Gastroesophageal sphincter (tissue), 4 donors: ENCODE measurements at regions not wholly inside any gene's neighbourhood (a gene's known extent, or its start where the extent isn't known, plus 50 kb on each side); places are given as distances from the start of the nearest gene placed in this dataset.
A peak's percentile ranks its signal among the peaks of the same experiment; 100 is the strongest.

Source experiments
- ATAC-seq: fragments of 150-250 bp; one replicate; pipeline ENCODE4 v1.9.1; 2016; ENCODE audit warnings: mild to moderate bottlenecking, moderate library complexity
- H3K27ac ChIP-seq, 4 donors: fragments of 200-600 bp; sonication (generic) in 3 of 4; 1 replicate in 3 of 4; 2 replicates in 1 of 4; pipeline ENCODE4 v1.5.1; 2016 to 2019
- H3K27me3 ChIP-seq: fragments of 200-600 bp; sonication (generic); one replicate; pipeline ENCODE4 v1.5.1; 2019
- H3K36me3 ChIP-seq, 2 donors: fragments of 200-600 bp; sonication (generic); one replicate each; pipeline ENCODE4 v1.5.1; 2019; ENCODE audit warnings: control low read depth in 1 of 2
- H3K4me1 ChIP-seq, 3 donors: fragments of 200-600 bp; sonication (generic); 1 replicate in 2 of 3; 2 replicates in 1 of 3; pipeline ENCODE4 v1.5.1; 2016 to 2019; ENCODE audit warnings: control low read depth in 2 of 3
- H3K4me3 ChIP-seq, 2 donors: fragments of 200-600 bp; sonication (generic); one replicate each; pipeline ENCODE4 v1.5.1; 2019; ENCODE audit warnings: mild to moderate bottlenecking in 1 of 2, moderate library complexity in 1 of 2
- H3K9me3 ChIP-seq, 3 donors: fragments of 200-600 bp; sonication (generic); one replicate each; pipeline ENCODE4 v1.5.1; 2017 to 2019; ENCODE audit warnings: control low read depth in 2 of 3
- EP300 ChIP-seq: sonication (generic); formaldehyde crosslinking; IDR thresholded peaks from one replicate; pipeline ENCODE4 v1.6.1; 2017; ENCODE audit warnings: antibody characterized with exemption, mild to moderate bottlenecking
- POLR2A ChIP-seq, 2 donors: fragments of 450-650 bp; IDR thresholded peaks; one replicate each; pipeline ENCODE4 v1.6.1; 2017; ENCODE audit warnings: antibody characterized with exemption in 2 of 2, mild to moderate bottlenecking in 2 of 2, moderate library complexity in 1 of 2
- POLR2AphosphoS5 ChIP-seq: sonication (generic); formaldehyde crosslinking; IDR thresholded peaks from one replicate; pipeline ENCODE4 v1.6.1; 2017; ENCODE audit warnings: antibody characterized with exemption
- WGBS, 2 donors: methylation state at CpG; one replicate each; pipeline ENCODE4 v1.1.5; 2018; ENCODE audit warnings: low coverage in 1 of 2; 5-methylcytosine and 5-hydroxymethylcytosine counted together
- TF ChIP-seq, protein P1 (sequence below), 4 experiments: fragments of 200-600 bp in 2 of 4; fragments of 450-650 bp in 2 of 4; sonication (generic) in 1 of 4; IDR thresholded peaks; one replicate each; pipeline ENCODE4 v1.5.1; 2017 to 2019; ENCODE audit warnings: antibody characterized with exemption in 4 of 4, mild to moderate bottlenecking in 2 of 4, moderate library complexity in 2 of 4

- Histone ChIP-seq H3K4me1 (peaks cover 4 to 33% (median 21%) of the 10 kb centered on the region in 3 donors), H3K9me3 (peaks cover 0 to 17% (median 0%) of the 10 kb centered on the region in 3 donors), H3K36me3 (no peaks in the 10 kb centered on the region), H3K27me3 (no peaks in the 10 kb centered on the region), H3K27ac (peak overlapping the region; percentile 32 to 79 (median 70)), H3K4me3 (no peak overlapping the region)
- ATAC-seq = peak; percentile 81
- TF ChIP-seq EP300 (peak; percentile 33), POLR2A (IDR thresholded peaks at IDR 0.05) (no peak), POLR2AphosphoS5 (peak; percentile 91)
- TF ChIP-seq, protein P1, sequence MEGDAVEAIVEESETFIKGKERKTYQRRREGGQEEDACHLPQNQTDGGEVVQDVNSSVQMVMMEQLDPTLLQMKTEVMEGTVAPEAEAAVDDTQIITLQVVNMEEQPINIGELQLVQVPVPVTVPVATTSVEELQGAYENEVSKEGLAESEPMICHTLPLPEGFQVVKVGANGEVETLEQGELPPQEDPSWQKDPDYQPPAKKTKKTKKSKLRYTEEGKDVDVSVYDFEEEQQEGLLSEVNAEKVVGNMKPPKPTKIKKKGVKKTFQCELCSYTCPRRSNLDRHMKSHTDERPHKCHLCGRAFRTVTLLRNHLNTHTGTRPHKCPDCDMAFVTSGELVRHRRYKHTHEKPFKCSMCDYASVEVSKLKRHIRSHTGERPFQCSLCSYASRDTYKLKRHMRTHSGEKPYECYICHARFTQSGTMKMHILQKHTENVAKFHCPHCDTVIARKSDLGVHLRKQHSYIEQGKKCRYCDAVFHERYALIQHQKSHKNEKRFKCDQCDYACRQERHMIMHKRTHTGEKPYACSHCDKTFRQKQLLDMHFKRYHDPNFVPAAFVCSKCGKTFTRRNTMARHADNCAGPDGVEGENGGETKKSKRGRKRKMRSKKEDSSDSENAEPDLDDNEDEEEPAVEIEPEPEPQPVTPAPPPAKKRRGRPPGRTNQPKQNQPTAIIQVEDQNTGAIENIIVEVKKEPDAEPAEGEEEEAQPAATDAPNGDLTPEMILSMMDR (IDR thresholded peaks at IDR 0.05) = peak in 2 of 4 experiments; percentile 5 to 21
- WGBS, 2 donors = 25 to 75% methylated on average over 2 to 4 of the region's 28 CpGs
These were observed 160.2 kb downstream of the PSMG1 start for GRCh38 chr21:39022863-39023693.

DNA sequence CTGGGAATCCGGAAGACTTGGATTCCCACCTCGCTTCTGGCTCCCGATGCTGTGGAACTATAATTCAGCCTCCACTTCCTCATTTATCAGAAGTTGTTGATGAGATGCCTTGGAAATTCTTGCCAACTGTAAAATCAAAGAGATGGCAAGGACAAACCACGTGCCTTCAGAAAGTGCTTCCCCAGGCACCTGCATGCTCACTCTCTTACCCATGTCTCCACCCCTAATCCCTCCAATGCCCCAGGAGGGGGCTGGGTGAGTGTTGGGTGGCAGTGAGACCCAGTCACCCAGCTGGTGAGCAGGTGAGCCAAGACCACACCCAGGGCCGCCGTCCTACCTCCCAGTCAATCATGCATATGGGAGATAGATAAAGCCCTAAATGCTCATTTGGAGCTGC is 160.8 kb downstream of the PSMG1 start:
- H3K27ac ChIP-seq = peak overlapping the region; percentile 32 to 79 (median 70)
- H3K4me3 ChIP-seq = no peak overlapping the region
- peaks cover 0 to 11% (median 0%) of the 10 kb centered on the region in 3 donors for H3K9me3 ChIP-seq
- peaks cover 4 to 33% (median 21%) of the 10 kb centered on the region in 3 donors for H3K4me1 ChIP-seq
- H3K36me3 ChIP-seq = no peaks in the 10 kb centered on the region
- 68 to 70% methylated on average over 3 of the region's 6 CpGs for WGBS, 2 donors
- ATAC-seq = no peak
- no peaks in the 10 kb centered on the region for H3K27me3 ChIP-seq
- TF ChIP-seq POLR2AphosphoS5 (no peak), EP300 (no peak), POLR2A (IDR thresholded peaks at IDR 0.05) (no peak)
- TF ChIP-seq, protein P1 (IDR thresholded peaks at IDR 0.05) = no peak

DNA sequence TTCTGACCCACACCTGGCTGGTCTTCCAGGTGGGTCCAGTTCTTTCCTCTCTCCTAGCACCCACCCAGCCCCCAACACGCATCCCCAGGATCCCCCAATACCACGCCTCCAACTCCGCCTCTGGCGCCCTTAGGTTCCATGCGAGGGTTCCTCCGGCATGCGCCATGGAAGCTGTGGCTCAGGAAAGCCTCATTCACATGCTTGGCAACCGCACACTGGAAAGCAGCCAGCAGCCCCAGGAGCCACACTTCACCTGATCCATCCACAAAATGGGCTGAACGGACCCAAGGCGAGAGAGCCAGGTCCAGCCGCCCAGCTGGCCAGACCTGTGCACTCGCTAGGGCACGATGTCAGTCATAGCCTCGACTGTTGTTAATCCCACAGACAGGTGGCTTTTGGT is 161.2 kb downstream of the PSMG1 start:
- Histone ChIP-seq H3K4me1 (peaks cover 4 to 33% (median 21%) of the 10 kb centered on the region in 3 donors), H3K27ac (peak overlapping the region; percentile 32 to 79 (median 70)), H3K36me3 (no peaks in the 10 kb centered on the region), H3K27me3 (no peaks in the 10 kb centered on the region), H3K4me3 (no peak overlapping the region), H3K9me3 (peaks cover 0 to 6% (median 0%) of the 10 kb centered on the region in 3 donors)
- ATAC-seq = no peak
- TF ChIP-seq POLR2A (IDR thresholded peaks at IDR 0.05) (no peak), EP300 (no peak), POLR2AphosphoS5 (no peak)
- TF ChIP-seq, protein P1 (IDR thresholded peaks at IDR 0.05) = no peak
- WGBS, 2 donors = no CpG with 5 or more reads among the region's 14 CpGs

DNA sequence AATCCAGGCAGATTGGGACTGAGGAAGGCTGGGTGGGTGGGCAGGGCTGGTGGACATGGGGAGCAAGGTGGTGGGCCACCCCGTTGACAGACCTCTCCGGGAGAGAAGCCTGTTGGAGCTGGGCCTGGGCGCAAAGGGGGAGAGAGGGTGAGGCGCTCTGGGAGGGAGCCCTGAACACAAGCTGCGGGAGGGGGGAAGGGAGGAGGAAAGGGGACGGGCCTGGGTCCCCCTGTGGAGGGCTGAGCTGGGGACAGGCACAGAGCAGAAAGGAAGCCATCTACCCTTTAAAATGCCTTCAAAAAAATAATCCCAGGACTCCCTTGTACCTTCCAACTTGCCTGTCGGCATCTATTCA is 161.8 kb downstream of the PSMG1 start:
- no peaks in the 10 kb centered on the region for H3K36me3 ChIP-seq
- peaks cover 0 to 6% (median 0%) of the 10 kb centered on the region in 3 donors for H3K9me3 ChIP-seq
- no peak for ATAC-seq
- H3K4me1 ChIP-seq = peaks cover 4 to 33% (median 21%) of the 10 kb centered on the region in 3 donors
- H3K4me3 ChIP-seq = no peak overlapping the region
- no CpG with 5 or more reads among the region's 7 CpGs for WGBS, 2 donors
- TF ChIP-seq POLR2A (IDR thresholded peaks at IDR 0.05) = no peak
- TF ChIP-seq POLR2AphosphoS5 = no peak
- no peak for TF ChIP-seq EP300
- TF ChIP-seq, protein P1 (IDR thresholded peaks at IDR 0.05) = no peak
- H3K27me3 ChIP-seq = no peaks in the 10 kb centered on the region
- peak overlapping the region in 3 of 4 donors; percentile 65 to 79 (median 75) for H3K27ac ChIP-seq
